HEK293 (cell line): ENCODE measurements at regions not wholly inside any gene's neighbourhood (a gene's known extent, or its start where the extent isn't known, plus 50 kb on each side); places are given as distances from the start of the nearest gene placed in this dataset.

Source experiments
- CTCF ChIA-PET: fragments of 350-600 bp; formaldehyde crosslinking; extraction: SDS; loops from one replicate; lab custom pipeline; 2021; ENCODE audit warnings: antibody characterized with exemption; lab: Yijun Ruan, JAX
- POLR2A ChIA-PET: fragments of 300-600 bp; formaldehyde crosslinking; extraction: SDS; loops from one replicate; lab custom pipeline; 2020; ENCODE audit warnings: antibody characterized with exemption, inconsistent platforms; lab: Yijun Ruan, JAX
- H3K27ac ChIP-seq: fragments of 200-500 bp; sonication (Bioruptor generic); 2 replicates; pipeline ENCODE4 v1.5.1; 2014; ENCODE audit warnings: low read depth, low read length, control low read depth, inconsistent platforms; ENCODE audit errors: extremely low read depth
- H3K36me3 ChIP-seq, 2 experiments: fragments of 200-500 bp in 1 of 2; sonication (Bioruptor generic) in 1 of 2; 1 replicate in 1 of 2; 2 replicates in 1 of 2; pipeline ENCODE4 v1.5.1; 2014 to 2017; ENCODE audit warnings: inconsistent platforms in 2 of 2, low read length in 2 of 2; ENCODE audit not compliant: control insufficient read depth in 2 of 2, insufficient read depth in 1 of 2
- H3K4me1 ChIP-seq: fragments of 200-500 bp; sonication (Bioruptor generic); 2 replicates; pipeline ENCODE4 v1.5.1; 2014; ENCODE audit warnings: mild to moderate bottlenecking, low read length, inconsistent platforms; ENCODE audit not compliant: control insufficient read depth, insufficient read depth
- H3K4me3 ChIP-seq: 2 replicates; pipeline ENCODE4 v1.5.1; 2011; ENCODE audit warnings: low read depth, mild to moderate bottlenecking, control low read depth, low read length, moderate library complexity
- H3K9me3 ChIP-seq: fragments of 200-500 bp; sonication (Bioruptor generic); 2 replicates; pipeline ENCODE4 v1.5.1; 2014; ENCODE audit warnings: low read depth, low read length, inconsistent platforms; ENCODE audit not compliant: control insufficient read depth, insufficient read depth
- HOXC10 ChIP-seq: sonication (generic); formaldehyde crosslinking; IDR thresholded peaks from 2 replicates; pipeline ENCODE4 v1.8.1; 2023; ENCODE audit warnings: mild to moderate bottlenecking, missing genetic modification reagents
- MEIS1 ChIP-seq: sonication (generic); formaldehyde crosslinking; IDR thresholded peaks from 2 replicates; pipeline ENCODE4 v1.8.1; 2022; ENCODE audit warnings: missing genetic modification reagents, mild to moderate bottlenecking, borderline replicate concordance
- ZEB2 ChIP-seq: fragments of 450-650 bp; formaldehyde crosslinking; IDR thresholded peaks from 2 replicates; pipeline ENCODE4 v1.5.1; 2016; ENCODE audit warnings: missing biosample characterization, missing genetic modification characterization
- ZFHX2 ChIP-seq: fragments of 450-650 bp; formaldehyde crosslinking; conservative IDR thresholded peaks from 2 replicates; pipeline ENCODE4 v1.5.1; 2016; ENCODE audit warnings: missing biosample characterization, missing genetic modification characterization
- ZFP3 ChIP-seq: fragments of 450-650 bp; formaldehyde crosslinking; IDR thresholded peaks from 2 replicates; pipeline ENCODE4 v1.5.1; 2016; ENCODE audit warnings: low read depth, missing biosample characterization, missing genetic modification characterization
- ZNF133 ChIP-seq: fragments of 450-650 bp; formaldehyde crosslinking; IDR thresholded peaks from 2 replicates; pipeline ENCODE4 v1.5.1; 2016; ENCODE audit warnings: missing biosample characterization, missing genetic modification characterization
- ZNF146 ChIP-seq: fragments of 450-650 bp; formaldehyde crosslinking; IDR thresholded peaks from 2 replicates; pipeline ENCODE4 v1.5.1; 2016; ENCODE audit warnings: missing biosample characterization, missing genetic modification characterization
- ZNF169 ChIP-seq: fragments of 450-650 bp; formaldehyde crosslinking; IDR thresholded peaks from 2 replicates; pipeline ENCODE4 v1.5.1; 2016; ENCODE audit warnings: missing biosample characterization, missing genetic modification characterization
- ZNF211 ChIP-seq: fragments of 450-650 bp; formaldehyde crosslinking; IDR thresholded peaks from 2 replicates; pipeline ENCODE4 v1.5.1; 2016; ENCODE audit warnings: low read depth, missing biosample characterization, missing genetic modification characterization
- ZNF221 ChIP-seq: fragments of 450-650 bp; formaldehyde crosslinking; IDR thresholded peaks from 2 replicates; pipeline ENCODE4 v1.5.1; 2017; ENCODE audit warnings: missing biosample characterization, missing genetic modification characterization, borderline replicate concordance
- ZNF223 ChIP-seq: fragments of 450-650 bp; formaldehyde crosslinking; IDR thresholded peaks from 2 replicates; pipeline ENCODE4 v1.5.1; 2016; ENCODE audit warnings: missing biosample characterization, missing genetic modification characterization
- ZNF24 ChIP-seq: fragments of 450-650 bp; formaldehyde crosslinking; IDR thresholded peaks from 2 replicates; pipeline ENCODE4 v1.5.1; 2016; ENCODE audit warnings: missing biosample characterization, missing genetic modification characterization
- ZNF426 ChIP-seq: fragments of 450-650 bp; formaldehyde crosslinking; IDR thresholded peaks from 2 replicates; pipeline ENCODE4 v1.5.1; 2017; ENCODE audit warnings: missing biosample characterization, missing genetic modification characterization, mild to moderate bottlenecking, inconsistent platforms, moderate library complexity
- ZNF555 ChIP-seq: fragments of 450-650 bp; formaldehyde crosslinking; conservative IDR thresholded peaks from 2 replicates; pipeline ENCODE4 v1.5.1; 2017; ENCODE audit warnings: missing biosample characterization, mild to moderate bottlenecking, missing genetic modification characterization, inconsistent platforms
- ZNF561 ChIP-seq: fragments of 450-650 bp; IDR thresholded peaks from 2 replicates; pipeline ENCODE4 v1.5.1; 2018; ENCODE audit warnings: missing biosample characterization, missing genetic modification characterization, borderline replicate concordance
- ZNF600 ChIP-seq: fragments of 450-650 bp; formaldehyde crosslinking; IDR thresholded peaks from 2 replicates; pipeline ENCODE4 v1.5.1; 2016; ENCODE audit warnings: missing biosample characterization, missing genetic modification characterization
- ZNF707 ChIP-seq: fragments of 450-650 bp; formaldehyde crosslinking; IDR thresholded peaks from 2 replicates; pipeline ENCODE4 v1.5.1; 2016; ENCODE audit warnings: missing biosample characterization, missing genetic modification characterization
- ZNF747 ChIP-seq: fragments of 450-650 bp; formaldehyde crosslinking; IDR thresholded peaks from 2 replicates; pipeline ENCODE4 v1.5.1; 2016; ENCODE audit warnings: missing biosample characterization, missing genetic modification characterization
- ZNF837 ChIP-seq: fragments of 450-650 bp; formaldehyde crosslinking; IDR thresholded peaks from 2 replicates; pipeline ENCODE4 v1.5.1; 2016; ENCODE audit warnings: missing biosample characterization, missing genetic modification characterization
- ZSCAN16 ChIP-seq: fragments of 450-650 bp; formaldehyde crosslinking; IDR thresholded peaks from 2 replicates; pipeline ENCODE4 v1.5.1; 2016; ENCODE audit warnings: missing biosample characterization, missing genetic modification characterization
- ZSCAN30 ChIP-seq: fragments of 450-650 bp; IDR thresholded peaks from 2 replicates; pipeline ENCODE4 v1.5.1; 2018; ENCODE audit warnings: missing biosample characterization, mild to moderate bottlenecking, missing genetic modification characterization, moderate library complexity
- TF ChIP-seq, protein P1 (sequence below): fragments of 450-650 bp; formaldehyde crosslinking; IDR thresholded peaks from 2 replicates; pipeline ENCODE4 v1.5.1; 2017; ENCODE audit warnings: missing biosample characterization, missing genetic modification characterization
- TF ChIP-seq, protein P2 (sequence below): fragments of 450-650 bp; formaldehyde crosslinking; IDR thresholded peaks from 2 replicates; pipeline ENCODE4 v1.5.1; 2016; ENCODE audit warnings: missing biosample characterization, missing genetic modification characterization, borderline replicate concordance
- TF ChIP-seq, protein P3 (sequence below): fragments of 450-650 bp; formaldehyde crosslinking; IDR thresholded peaks from 2 replicates; pipeline ENCODE4 v1.5.0; 2017; ENCODE audit warnings: missing biosample characterization, missing genetic modification characterization, borderline replicate concordance
- TF ChIP-seq, protein P4 (sequence below): fragments of 450-650 bp; formaldehyde crosslinking; IDR thresholded peaks from 2 replicates; pipeline ENCODE4 v1.5.1; 2017; ENCODE audit warnings: missing biosample characterization, missing genetic modification characterization

GRCh38 chr3:16048435-16049318 is 125.8 kb upstream of the GALNT15 start (continued):
- TF ChIP-seq, protein P1, sequence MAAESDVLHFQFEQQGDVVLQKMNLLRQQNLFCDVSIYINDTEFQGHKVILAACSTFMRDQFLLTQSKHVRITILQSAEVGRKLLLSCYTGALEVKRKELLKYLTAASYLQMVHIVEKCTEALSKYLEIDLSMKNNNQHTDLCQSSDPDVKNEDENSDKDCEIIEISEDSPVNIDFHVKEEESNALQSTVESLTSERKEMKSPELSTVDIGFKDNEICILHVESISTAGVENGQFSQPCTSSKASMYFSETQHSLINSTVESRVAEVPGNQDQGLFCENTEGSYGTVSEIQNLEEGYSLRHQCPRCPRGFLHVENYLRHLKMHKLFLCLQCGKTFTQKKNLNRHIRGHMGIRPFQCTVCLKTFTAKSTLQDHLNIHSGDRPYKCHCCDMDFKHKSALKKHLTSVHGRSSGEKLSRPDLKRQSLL (tag by site-specific recombination) = no peak
- peak; percentile 92 for TF ChIP-seq ZNF24 (tag by site-specific recombination)
- no peak for TF ChIP-seq ZFP3 (tag by site-specific recombination)
- no peak for TF ChIP-seq ZSCAN16 (tag by site-specific recombination)
- TF ChIP-seq HOXC10 (CRISPR knock-in tag) = no peak
- no peak for TF ChIP-seq ZNF561 (tag by site-specific recombination)
- TF ChIP-seq ZNF555 = no peak
- TF ChIP-seq ZEB2 (tag by site-specific recombination) = no peak
- TF ChIP-seq, protein P2, sequence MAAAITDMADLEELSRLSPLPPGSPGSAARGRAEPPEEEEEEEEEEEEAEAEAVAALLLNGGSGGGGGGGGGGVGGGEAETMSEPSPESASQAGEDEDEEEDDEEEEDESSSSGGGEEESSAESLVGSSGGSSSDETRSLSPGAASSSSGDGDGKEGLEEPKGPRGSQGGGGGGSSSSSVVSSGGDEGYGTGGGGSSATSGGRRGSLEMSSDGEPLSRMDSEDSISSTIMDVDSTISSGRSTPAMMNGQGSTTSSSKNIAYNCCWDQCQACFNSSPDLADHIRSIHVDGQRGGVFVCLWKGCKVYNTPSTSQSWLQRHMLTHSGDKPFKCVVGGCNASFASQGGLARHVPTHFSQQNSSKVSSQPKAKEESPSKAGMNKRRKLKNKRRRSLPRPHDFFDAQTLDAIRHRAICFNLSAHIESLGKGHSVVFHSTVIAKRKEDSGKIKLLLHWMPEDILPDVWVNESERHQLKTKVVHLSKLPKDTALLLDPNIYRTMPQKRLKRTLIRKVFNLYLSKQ = no peak
- TF ChIP-seq ZNF600 (tag by site-specific recombination) = no peak
- TF ChIP-seq ZSCAN30 (tag by site-specific recombination) = 0 out of 2 replicates have a peak, but pooled peaks have one; percentile 38
- no peak for TF ChIP-seq MEIS1 (CRISPR knock-in tag)
- TF ChIP-seq, all 188 proteins: peak for 6

DNA sequence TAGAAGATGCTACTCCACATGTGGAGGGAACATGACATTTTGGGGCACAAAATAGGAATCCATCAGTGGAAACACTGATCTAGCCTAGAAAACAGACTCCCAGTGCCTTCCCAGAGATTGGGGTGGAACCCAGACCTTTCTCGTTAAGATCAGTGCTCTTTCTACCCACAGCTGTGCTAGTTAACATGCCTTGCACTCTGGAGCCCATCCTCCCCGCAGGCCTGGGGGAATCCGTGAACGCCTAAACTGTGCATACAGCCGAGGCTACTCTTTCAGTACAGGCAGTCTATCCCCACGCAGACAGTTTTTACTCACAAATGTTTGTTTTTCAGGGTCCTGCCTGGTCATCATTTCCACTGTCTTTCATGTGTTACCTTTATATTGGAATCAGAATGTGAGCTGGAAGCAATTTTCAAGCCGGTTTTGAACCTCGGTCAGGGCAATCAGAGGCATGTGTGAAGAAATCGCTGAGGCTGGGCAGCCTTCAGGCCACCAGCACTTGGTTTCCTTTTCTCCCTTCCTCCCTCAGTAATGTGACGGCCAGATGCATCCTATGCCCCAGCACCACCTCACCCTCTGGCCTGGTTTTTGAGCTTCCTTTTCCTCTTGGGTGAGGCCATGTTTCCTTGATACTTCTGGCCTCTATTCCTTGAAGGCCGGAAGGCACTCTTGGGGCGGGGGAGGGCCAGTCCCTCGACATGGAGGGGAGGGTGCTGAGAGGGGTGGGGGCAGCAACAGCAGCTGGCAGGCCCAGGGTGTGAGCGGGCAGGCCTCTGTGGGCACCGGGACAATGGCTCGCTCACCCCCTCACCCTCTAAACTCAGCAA is 123.6 kb upstream of the GALNT15 start:
- no peaks in the 10 kb centered on the region for H3K4me1 ChIP-seq
- H3K27ac ChIP-seq = no peak overlapping the region
- no peaks in the 10 kb centered on the region for H3K9me3 ChIP-seq
- H3K4me3 ChIP-seq = no peak overlapping the region
- CTCF ChIA-PET = interaction anchor here (0.5 to 7.8 kb wide), 8 partner anchors 9 to 285 kb away, joined by 3 to 167 read pairs (median 4); partner anchors contain the start of gene GALNT15
- POLR2A ChIA-PET = interaction anchor here (0.6 kb wide), 1 partner anchor 416 kb away, joined by 4 read pairs; no protein-coding TSS in a partner anchor
- TF ChIP-seq ZNF169 (tag by site-specific recombination) = no peak
- H3K36me3 ChIP-seq = no peaks in the 10 kb centered on the region

DNA sequence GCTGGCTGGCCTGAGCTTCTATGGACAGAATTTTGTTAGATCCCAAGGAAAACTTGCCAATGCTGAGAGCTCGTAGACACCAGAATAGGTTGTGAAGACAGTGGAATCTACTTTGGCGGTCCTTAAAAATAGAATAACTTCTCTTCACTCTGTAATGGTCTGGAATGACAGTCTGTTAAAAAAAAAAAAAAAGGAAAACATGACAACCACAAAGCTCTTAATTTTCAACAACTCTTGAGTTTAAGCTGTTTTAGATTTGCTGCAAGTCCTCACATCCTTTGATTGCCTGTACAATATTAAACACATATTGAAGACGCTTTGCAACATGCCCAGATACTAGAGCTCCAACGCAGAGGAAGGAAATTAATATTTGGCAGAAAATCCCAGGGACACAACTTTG is 122.8 kb upstream of the GALNT15 start:
- CTCF ChIA-PET = interaction anchor here (0.5 to 7.8 kb wide), 6 partner anchors 8 to 286 kb away, joined by 3 to 167 read pairs (median 4); partner anchors contain the start of gene GALNT15
- Histone ChIP-seq H3K27ac (no peak overlapping the region), H3K4me3 (no peak overlapping the region), H3K4me1 (no peaks in the 10 kb centered on the region), H3K36me3 (no peaks in the 10 kb centered on the region), H3K9me3 (no peaks in the 10 kb centered on the region)
- POLR2A ChIA-PET = no interaction called here
- TF ChIP-seq ZEB2 (tag by site-specific recombination) (no peak), ZFP3 (tag by site-specific recombination) (no peak), ZNF146 (tag by site-specific recombination) (no peak), ZNF426 (tag by site-specific recombination) (no peak), ZNF223 (tag by site-specific recombination) (no peak), ZFHX2 (tag by site-specific recombination) (no peak), ZNF221 (tag by site-specific recombination) (no peak), ZNF707 (tag by site-specific recombination) (no peak), ZNF837 (no peak), ZNF211 (no peak), ZNF561 (tag by site-specific recombination) (no peak), ZNF747 (no peak), ZNF133 (tag by site-specific recombination) (no peak)
- TF ChIP-seq, protein P3, sequence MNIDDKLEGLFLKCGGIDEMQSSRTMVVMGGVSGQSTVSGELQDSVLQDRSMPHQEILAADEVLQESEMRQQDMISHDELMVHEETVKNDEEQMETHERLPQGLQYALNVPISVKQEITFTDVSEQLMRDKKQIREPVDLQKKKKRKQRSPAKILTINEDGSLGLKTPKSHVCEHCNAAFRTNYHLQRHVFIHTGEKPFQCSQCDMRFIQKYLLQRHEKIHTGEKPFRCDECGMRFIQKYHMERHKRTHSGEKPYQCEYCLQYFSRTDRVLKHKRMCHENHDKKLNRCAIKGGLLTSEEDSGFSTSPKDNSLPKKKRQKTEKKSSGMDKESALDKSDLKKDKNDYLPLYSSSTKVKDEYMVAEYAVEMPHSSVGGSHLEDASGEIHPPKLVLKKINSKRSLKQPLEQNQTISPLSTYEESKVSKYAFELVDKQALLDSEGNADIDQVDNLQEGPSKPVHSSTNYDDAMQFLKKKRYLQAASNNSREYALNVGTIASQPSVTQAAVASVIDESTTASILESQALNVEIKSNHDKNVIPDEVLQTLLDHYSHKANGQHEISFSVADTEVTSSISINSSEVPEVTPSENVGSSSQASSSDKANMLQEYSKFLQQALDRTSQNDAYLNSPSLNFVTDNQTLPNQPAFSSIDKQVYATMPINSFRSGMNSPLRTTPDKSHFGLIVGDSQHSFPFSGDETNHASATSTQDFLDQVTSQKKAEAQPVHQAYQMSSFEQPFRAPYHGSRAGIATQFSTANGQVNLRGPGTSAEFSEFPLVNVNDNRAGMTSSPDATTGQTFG = no peak
- TF ChIP-seq, protein P4, sequence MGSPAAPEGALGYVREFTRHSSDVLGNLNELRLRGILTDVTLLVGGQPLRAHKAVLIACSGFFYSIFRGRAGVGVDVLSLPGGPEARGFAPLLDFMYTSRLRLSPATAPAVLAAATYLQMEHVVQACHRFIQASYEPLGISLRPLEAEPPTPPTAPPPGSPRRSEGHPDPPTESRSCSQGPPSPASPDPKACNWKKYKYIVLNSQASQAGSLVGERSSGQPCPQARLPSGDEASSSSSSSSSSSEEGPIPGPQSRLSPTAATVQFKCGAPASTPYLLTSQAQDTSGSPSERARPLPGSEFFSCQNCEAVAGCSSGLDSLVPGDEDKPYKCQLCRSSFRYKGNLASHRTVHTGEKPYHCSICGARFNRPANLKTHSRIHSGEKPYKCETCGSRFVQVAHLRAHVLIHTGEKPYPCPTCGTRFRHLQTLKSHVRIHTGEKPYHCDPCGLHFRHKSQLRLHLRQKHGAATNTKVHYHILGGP (tag by site-specific recombination) = no peak
